CD4-positive, alpha-beta memory T cell (primary cell): ENCODE measurements at regions not wholly inside any gene's neighbourhood (a gene's known extent, or its start where the extent isn't known, plus 50 kb on each side); places are given as distances from the start of the nearest gene placed in this dataset.

Experiments used
- CTCF ChIA-PET: fragments of 350-600 bp; sonication (Branson Sonifier 250); formaldehyde crosslinking; loops from one replicate; lab custom pipeline; 2021; ENCODE audit warnings: inconsistent platforms; ENCODE audit not compliant: partially characterized antibody; lab: Charles Lee
- POLR2A ChIA-PET: fragments of 350-600 bp; sonication (Branson Sonifier 250); formaldehyde crosslinking; loops from one replicate; lab custom pipeline; 2021; ENCODE audit not compliant: partially characterized antibody; lab: Charles Lee
- DNase-seq, 5 donors: peaks; one replicate each; pipeline versions ENCODE4 v3.0.0 to v3.0.0-alpha.2; 2020 to 2022; ENCODE audit warnings: mixed read lengths in 1 of 5
- H3K27ac ChIP-seq: one replicate; pipeline ENCODE4 v1.7.0; 2013; ENCODE audit warnings: low read depth, low read length
- H3K27me3 ChIP-seq: 2 replicates; pipeline ENCODE4 v1.7.0; 2013; ENCODE audit warnings: mild to moderate bottlenecking, low read length, moderate library complexity; ENCODE audit not compliant: insufficient read depth
- H3K36me3 ChIP-seq: 2 replicates; pipeline ENCODE4 v1.7.0; 2013; ENCODE audit warnings: mild to moderate bottlenecking, low read length, moderate library complexity; ENCODE audit not compliant: insufficient read depth
- H3K4me1 ChIP-seq: 2 replicates; pipeline ENCODE4 v1.7.0; 2013; ENCODE audit warnings: mild to moderate bottlenecking, low read length, moderate library complexity; ENCODE audit not compliant: insufficient read depth
- H3K4me3 ChIP-seq, 2 donors: one replicate each; pipeline ENCODE4 v1.7.0; 2013; ENCODE audit warnings: low read length in 2 of 2, mild to moderate bottlenecking in 1 of 2
- H3K9me3 ChIP-seq, 2 donors: one replicate each; pipeline ENCODE4 v1.7.0; 2013; ENCODE audit warnings: low read length in 2 of 2, control low read depth in 1 of 2; ENCODE audit not compliant: control insufficient read depth in 1 of 2
- H3K27ac Mint-ChIP-seq, 7 donors: one replicate each; pipeline ENCODE4 v1.8.0; 2020 to 2021; ENCODE audit warnings: mixed read lengths in 7 of 7, mild to moderate bottlenecking in 6 of 7, inconsistent platforms in 3 of 7, moderate library complexity in 3 of 7
- H3K27me3 Mint-ChIP-seq, 2 donors: one replicate each; pipeline ENCODE4 v1.8.0; 2020 to 2021; ENCODE audit warnings: mixed read lengths in 2 of 2
- H3K36me3 Mint-ChIP-seq, 2 donors: one replicate each; pipeline ENCODE4 v1.8.0; 2020 to 2021; ENCODE audit warnings: mixed read lengths in 2 of 2, inconsistent platforms in 1 of 2, mild to moderate bottlenecking in 1 of 2
- H3K4me1 Mint-ChIP-seq, 4 donors: one replicate each; pipeline ENCODE4 v1.8.0; 2020 to 2021; ENCODE audit warnings: mixed read lengths in 4 of 4, mild to moderate bottlenecking in 1 of 4
- H3K4me3 Mint-ChIP-seq, 8 donors: one replicate each; pipeline ENCODE4 v1.8.0; 2020 to 2021; ENCODE audit warnings: mixed read lengths in 8 of 8, mild to moderate bottlenecking in 7 of 8, moderate library complexity in 6 of 8, inconsistent platforms in 3 of 8
- H3K9me3 Mint-ChIP-seq, 8 donors: one replicate each; pipeline ENCODE4 v1.8.0; 2020 to 2021; ENCODE audit warnings: mixed read lengths in 8 of 8, mild to moderate bottlenecking in 5 of 8, inconsistent platforms in 3 of 8, moderate library complexity in 1 of 8
- intact Hi-C: fragments of 100-400 bp; cut with micrococcal nuclease; formaldehyde crosslinking; loops from one replicate; pipeline ENCODE4 v1.15.1; 2023

GRCh38 chr1:165047994-165048393 lies 308.5 kb downstream of the LMX1A start:
- CTCF ChIA-PET: no interaction called here
- POLR2A ChIA-PET: no interaction called here
- Histone ChIP-seq H3K27me3 (no peaks in the 10 kb centered on the region), H3K4me3 (no peak overlapping the region), H3K27ac (no peak overlapping the region), H3K36me3 (no peaks in the 10 kb centered on the region), H3K9me3 (no peaks in the 10 kb centered on the region), H3K4me1 (no peaks in the 10 kb centered on the region)
- no peak for DNase-seq
- Mint-ChIP-seq H3K27me3 (no peaks in the 10 kb centered on the region), H3K27ac (no peak overlapping the region), H3K9me3 (peaks cover 0 to 4% (median 0%) of the 10 kb centered on the region in 8 donors), H3K36me3 (no peaks in the 10 kb centered on the region), H3K4me1 (no peaks in the 10 kb centered on the region), H3K4me3 (no peak overlapping the region)
- intact Hi-C loops: no loop called here

GRCh38 chr1:165045902-165046301 lies 310.6 kb downstream of the LMX1A start:
- H3K27me3 ChIP-seq: no peaks in the 10 kb centered on the region
- no peak overlapping the region for H3K27ac ChIP-seq
- POLR2A ChIA-PET: no interaction called here
- Mint-ChIP-seq H3K4me3 (no peak overlapping the region), H3K4me1 (no peaks in the 10 kb centered on the region), H3K27me3 (no peaks in the 10 kb centered on the region), H3K36me3 (no peaks in the 10 kb centered on the region), H3K27ac (no peak overlapping the region), H3K9me3 (peaks cover 0 to 4% (median 0%) of the 10 kb centered on the region in 8 donors)
- no peak overlapping the region for H3K4me3 ChIP-seq
- DNase-seq: no peak
- H3K36me3 ChIP-seq: no peaks in the 10 kb centered on the region
- intact Hi-C loops: no loop called here
- H3K9me3 ChIP-seq: no peaks in the 10 kb centered on the region
- CTCF ChIA-PET: no interaction called here
- no peaks in the 10 kb centered on the region for H3K4me1 ChIP-seq

GRCh38 chr1:165040641-165041040 lies 315.9 kb downstream of the LMX1A start:
- intact Hi-C loops: no loop called here
- no peaks in the 10 kb centered on the region for H3K9me3 ChIP-seq
- H3K4me1 ChIP-seq: no peaks in the 10 kb centered on the region
- CTCF ChIA-PET: no interaction called here
- H3K27me3 ChIP-seq: no peaks in the 10 kb centered on the region
- no peaks in the 10 kb centered on the region for H3K4me1 Mint-ChIP-seq
- H3K36me3 Mint-ChIP-seq: no peaks in the 10 kb centered on the region
- no peak overlapping the region for H3K27ac ChIP-seq
- H3K9me3 Mint-ChIP-seq: no peaks in the 10 kb centered on the region
- H3K27ac Mint-ChIP-seq: no peak overlapping the region
- no peak overlapping the region for H3K4me3 Mint-ChIP-seq
- no peaks in the 10 kb centered on the region for H3K36me3 ChIP-seq
- H3K27me3 Mint-ChIP-seq: no peaks in the 10 kb centered on the region
- no peak overlapping the region for H3K4me3 ChIP-seq
- DNase-seq: no peak
- POLR2A ChIA-PET: no interaction called here

- DNase-seq: no peak
- H3K27me3 Mint-ChIP-seq: no peaks in the 10 kb centered on the region
- intact Hi-C loops: no loop called here
- no peaks in the 10 kb centered on the region for H3K9me3 Mint-ChIP-seq
- no peak overlapping the region for H3K4me3 ChIP-seq
- H3K27me3 ChIP-seq: no peaks in the 10 kb centered on the region
- no peak overlapping the region for H3K27ac Mint-ChIP-seq
- H3K36me3 Mint-ChIP-seq: no peaks in the 10 kb centered on the region
- H3K9me3 ChIP-seq: no peaks in the 10 kb centered on the region
- no peak overlapping the region for H3K4me3 Mint-ChIP-seq
- H3K36me3 ChIP-seq: no peaks in the 10 kb centered on the region
- no peak overlapping the region for H3K27ac ChIP-seq
- ChIA-PET POLR2A (no interaction called here), CTCF (no interaction called here)
- no peaks in the 10 kb centered on the region for H3K4me1 ChIP-seq
- no peaks in the 10 kb centered on the region for H3K4me1 Mint-ChIP-seq
These were observed 316.5 kb downstream of the LMX1A start for GRCh38 chr1:165039996-165040395.

- Histone ChIP-seq H3K4me3 (no peak overlapping the region), H3K27me3 (no peaks in the 10 kb centered on the region), H3K9me3 (no peaks in the 10 kb centered on the region), H3K4me1 (no peaks in the 10 kb centered on the region), H3K36me3 (no peaks in the 10 kb centered on the region), H3K27ac (no peak overlapping the region)
- intact Hi-C loops: no loop called here
- POLR2A ChIA-PET: no interaction called here
- Mint-ChIP-seq H3K9me3 (peaks cover 0 to 4% (median 0%) of the 10 kb centered on the region in 8 donors), H3K4me1 (no peaks in the 10 kb centered on the region), H3K27ac (no peak overlapping the region), H3K27me3 (no peaks in the 10 kb centered on the region), H3K36me3 (no peaks in the 10 kb centered on the region), H3K4me3 (no peak overlapping the region)
- CTCF ChIA-PET: no interaction called here
- no peak for DNase-seq
These were observed 320.1 kb downstream of the LMX1A start for GRCh38 chr1:165036403-165036802.

- H3K4me1 Mint-ChIP-seq: no peaks in the 10 kb centered on the region
- peaks cover 0 to 4% (median 0%) of the 10 kb centered on the region in 8 donors for H3K9me3 Mint-ChIP-seq
These were observed 322.2 kb downstream of the LMX1A start for GRCh38 chr1:165034136-165034809.

GRCh38 chr1:165031001-165031400 lies 325.5 kb downstream of the LMX1A start:
- no peak overlapping the region for H3K4me3 Mint-ChIP-seq
- Histone ChIP-seq H3K9me3 (no peaks in the 10 kb centered on the region), H3K27ac (no peak overlapping the region), H3K36me3 (no peaks in the 10 kb centered on the region), H3K4me3 (no peak overlapping the region), H3K4me1 (no peaks in the 10 kb centered on the region), H3K27me3 (no peaks in the 10 kb centered on the region)
- POLR2A ChIA-PET: no interaction called here
- H3K9me3 Mint-ChIP-seq: peaks cover 0 to 7% (median 2%) of the 10 kb centered on the region in 8 donors
- H3K36me3 Mint-ChIP-seq: no peaks in the 10 kb centered on the region
- H3K27ac Mint-ChIP-seq: no peak overlapping the region
- DNase-seq: no peak
- no peaks in the 10 kb centered on the region for H3K27me3 Mint-ChIP-seq
- H3K4me1 Mint-ChIP-seq: no peaks in the 10 kb centered on the region
- intact Hi-C loops: no loop called here
- CTCF ChIA-PET: no interaction called here

More at GRCh38 chr1:165034136-165034809, 322.2 kb downstream of the LMX1A start:
- Histone ChIP-seq H3K4me1 (no peaks in the 10 kb centered on the region), H3K27me3 (no peaks in the 10 kb centered on the region), H3K36me3 (no peaks in the 10 kb centered on the region), H3K27ac (no peak overlapping the region), H3K4me3 (no peak overlapping the region), H3K9me3 (no peaks in the 10 kb centered on the region)
- CTCF ChIA-PET: no interaction called here
- no peaks in the 10 kb centered on the region for H3K36me3 Mint-ChIP-seq
- no peak for DNase-seq
- intact Hi-C loops: no loop called here
- no peaks in the 10 kb centered on the region for H3K27me3 Mint-ChIP-seq
- POLR2A ChIA-PET: no interaction called here
- no peak overlapping the region for H3K4me3 Mint-ChIP-seq
- H3K27ac Mint-ChIP-seq: no peak overlapping the region
